HG03442 (cell line): ENCODE measurements at regions not wholly inside any gene's neighbourhood (a gene's known extent, or its start where the extent isn't known, plus 50 kb on each side); places are given as distances from the start of the nearest gene placed in this dataset.
"Not testable (repeated sequence)": the region's sequence is repeated elsewhere in the genome, so short reads cannot be mapped to it uniquely, and the experiment has no call there.

ENCODE experiments used
- ATAC-seq: cut with Tn5 transposase; IDR thresholded peaks from one replicate; pipeline ENCODE4 v1.9.1; 2021; ENCODE audit warnings: mild to moderate bottlenecking, moderate library complexity; ENCODE audit not compliant: unreplicated experiment

GRCh38 chr22:34567367-34567766, 498.6 kb upstream of the ISX start:
- ATAC-seq = no peak

GRCh38 chr22:34570408-34570807, 495.6 kb upstream of the ISX start:
- no peak for ATAC-seq

DNA sequence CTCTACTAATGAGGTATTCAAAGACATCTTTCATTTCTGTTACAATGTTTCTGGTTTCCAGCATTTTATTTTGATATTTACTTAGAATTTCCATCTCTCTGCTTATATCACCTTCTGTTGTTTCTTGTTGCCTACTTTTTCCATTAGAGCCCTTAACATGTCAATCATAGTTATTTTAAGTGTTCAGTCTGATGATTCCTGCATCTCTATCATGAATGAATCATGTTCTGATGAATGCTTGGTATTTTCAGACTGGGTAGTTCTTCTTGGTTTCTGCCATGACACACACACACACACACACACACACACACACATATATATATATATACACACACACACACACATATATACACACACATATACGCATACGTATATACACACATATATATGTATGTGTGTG, 486.4 kb upstream of the ISX start:
- no peak for ATAC-seq

DNA sequence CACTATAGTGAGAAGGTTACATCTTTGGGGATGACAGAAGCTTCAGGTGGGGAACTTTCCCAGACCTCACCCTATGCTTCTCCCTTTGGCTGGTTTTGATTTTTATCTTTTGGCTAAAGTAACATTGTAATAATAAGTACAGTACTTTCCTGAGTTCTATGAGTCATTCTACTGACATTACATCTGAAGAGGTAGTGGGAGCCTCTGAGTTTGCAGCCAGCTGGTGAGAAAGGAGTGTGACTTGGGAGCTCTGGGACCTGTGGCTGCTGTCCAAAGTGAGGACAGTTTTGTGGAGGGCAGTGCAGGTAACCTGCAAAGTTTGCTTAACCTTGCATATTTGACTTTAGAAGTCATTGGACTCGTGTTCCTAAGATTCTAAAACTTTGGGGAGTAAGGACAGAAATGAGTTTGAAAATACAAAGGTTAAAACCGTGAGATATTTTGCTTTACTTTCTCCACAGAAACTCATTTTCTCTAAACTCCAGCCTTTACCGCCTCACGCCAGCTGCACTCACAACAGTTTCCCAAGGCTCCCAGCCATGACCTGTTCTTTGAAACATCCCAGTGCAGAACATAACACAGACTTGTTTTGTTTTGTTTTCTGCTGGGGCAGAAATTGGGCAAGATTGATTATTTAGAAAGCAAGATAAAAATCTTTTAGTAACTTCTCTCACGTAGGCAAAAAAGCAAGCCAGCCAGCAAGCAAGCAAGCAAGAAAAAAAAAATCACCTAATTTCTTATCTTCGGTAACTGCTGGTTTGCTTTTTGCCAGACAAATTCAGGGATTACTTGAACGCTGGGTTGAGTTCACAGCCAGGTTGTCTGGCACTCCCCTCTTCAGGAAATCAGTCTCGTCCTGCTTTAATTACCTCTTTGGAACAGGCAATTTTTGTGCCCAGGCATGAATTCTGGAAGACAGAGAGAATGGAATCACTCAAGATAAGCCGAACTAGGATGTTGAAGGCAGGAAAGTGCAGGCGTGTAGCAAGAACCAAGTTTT, 478.3 kb upstream of the ISX start:
- ATAC-seq = no peak

GRCh38 chr22:34588871-34589545, 476.9 kb upstream of the ISX start:
- ATAC-seq = no peak

GRCh38 chr22:34592123-34592740, 473.7 kb upstream of the ISX start:
- ATAC-seq = no peak

DNA sequence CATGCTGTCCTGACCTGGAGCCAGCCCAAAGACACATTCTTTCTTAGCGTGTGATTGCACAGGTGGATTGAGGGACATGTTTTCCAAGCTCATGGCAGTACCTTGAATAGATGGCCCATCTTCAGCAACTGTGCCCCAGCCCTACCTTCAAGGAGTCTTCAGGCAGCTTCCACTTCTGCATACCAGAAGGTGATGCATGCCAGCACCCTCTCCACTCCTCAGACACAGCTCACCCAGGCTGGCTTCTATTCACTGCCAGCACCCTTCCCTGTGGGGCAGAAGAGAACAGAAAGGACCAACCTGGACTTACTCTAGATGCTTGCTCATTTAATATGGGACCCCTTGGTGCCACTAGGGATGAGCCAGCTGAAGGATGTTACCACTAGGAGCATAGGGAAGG, 466.4 kb upstream of the ISX start:
- no peak for ATAC-seq

GRCh38 chr22:34604312-34604711, 461.6 kb upstream of the ISX start:
- ATAC-seq = no peak

GRCh38 chr22:34608106-34608505, 457.9 kb upstream of the ISX start:
- no peak for ATAC-seq

GRCh38 chr22:34608540-34609115, 457.3 kb upstream of the ISX start:
- ATAC-seq = no peak

DNA sequence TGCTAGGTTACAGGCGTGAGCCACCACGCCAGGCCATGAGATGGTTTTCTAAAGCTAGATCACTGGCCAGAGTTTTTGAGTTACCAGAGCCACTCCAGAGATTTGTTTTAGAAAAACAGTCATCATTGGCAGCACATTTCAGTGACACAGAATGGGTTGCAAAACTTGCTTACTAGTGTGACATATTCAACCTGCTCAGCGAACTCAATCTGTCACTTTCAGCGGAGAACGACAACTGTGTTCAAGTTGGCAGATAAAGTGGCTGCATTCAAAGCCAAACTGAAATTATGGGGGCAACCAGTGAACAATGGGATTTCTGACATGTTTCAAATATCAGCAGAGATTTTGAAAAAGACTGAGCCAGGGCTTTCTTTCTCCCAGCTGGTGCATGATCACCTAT, 456.3 kb upstream of the ISX start:
- ATAC-seq = no peak

DNA sequence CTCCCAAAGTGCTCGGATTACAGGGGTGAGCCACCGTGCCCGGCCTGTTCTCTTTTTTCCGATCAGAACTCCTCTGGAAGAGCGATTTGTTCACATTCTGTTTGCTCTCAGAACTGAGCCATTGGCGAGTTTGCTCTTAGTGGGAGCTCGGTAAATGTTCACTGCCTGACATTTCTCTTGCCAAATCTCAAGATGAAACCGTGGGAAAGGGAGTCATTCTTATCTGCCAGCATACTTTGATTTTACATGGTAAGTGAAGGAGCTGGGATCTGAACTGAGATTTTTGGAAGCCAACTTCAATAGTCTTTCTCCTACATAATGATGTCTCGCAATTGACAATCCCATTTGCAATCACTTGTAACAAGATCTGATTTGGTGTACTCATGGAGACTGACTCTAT, 445.8 kb upstream of the ISX start:
- no peak for ATAC-seq

DNA sequence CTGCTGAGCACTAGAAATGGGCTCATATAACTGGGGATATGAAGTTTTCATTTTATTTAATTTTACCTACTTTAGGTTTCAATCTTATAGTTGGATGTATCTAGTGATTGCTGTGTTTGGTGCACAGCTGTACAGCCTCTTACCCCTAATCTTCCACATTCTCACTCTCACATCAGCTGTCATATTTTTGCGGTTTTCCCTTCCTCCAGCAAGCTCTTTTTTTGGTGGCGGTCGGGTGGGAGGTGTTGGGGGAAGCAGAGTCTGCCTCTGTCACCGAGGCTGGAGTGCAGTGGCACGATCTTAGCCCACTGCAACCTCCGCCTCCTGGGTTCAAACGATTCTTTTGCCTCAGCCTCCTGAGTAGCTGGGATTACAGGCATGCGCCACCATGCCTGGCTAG, 445.1 kb upstream of the ISX start:
- no peak for ATAC-seq

- no peak for ATAC-seq
These were observed 443.4 kb upstream of the ISX start for GRCh38 chr22:34622602-34623001.

DNA sequence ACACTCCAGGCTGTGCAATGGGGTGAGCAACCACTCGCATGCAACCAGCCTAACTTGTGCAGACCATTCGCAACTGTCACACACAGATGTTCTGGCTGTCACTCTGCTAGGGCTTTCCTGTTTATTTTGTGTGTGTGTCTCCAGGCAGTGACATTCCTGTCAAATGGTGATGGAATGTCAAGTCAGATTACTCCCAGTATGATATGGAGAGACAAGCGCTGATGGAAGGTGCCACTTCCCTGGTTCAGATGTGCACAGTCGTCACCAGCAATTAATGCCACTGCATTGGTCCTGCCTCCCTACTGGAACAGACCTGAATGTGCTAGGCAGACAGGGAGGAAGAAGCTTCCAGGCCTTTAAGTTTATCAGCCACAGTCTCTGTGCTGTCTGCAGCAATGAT, 442.4 kb upstream of the ISX start:
- no peak for ATAC-seq

- ATAC-seq = not testable (repeated sequence)
These were observed 440.1 kb upstream of the ISX start for GRCh38 chr22:34625892-34626291.

DNA sequence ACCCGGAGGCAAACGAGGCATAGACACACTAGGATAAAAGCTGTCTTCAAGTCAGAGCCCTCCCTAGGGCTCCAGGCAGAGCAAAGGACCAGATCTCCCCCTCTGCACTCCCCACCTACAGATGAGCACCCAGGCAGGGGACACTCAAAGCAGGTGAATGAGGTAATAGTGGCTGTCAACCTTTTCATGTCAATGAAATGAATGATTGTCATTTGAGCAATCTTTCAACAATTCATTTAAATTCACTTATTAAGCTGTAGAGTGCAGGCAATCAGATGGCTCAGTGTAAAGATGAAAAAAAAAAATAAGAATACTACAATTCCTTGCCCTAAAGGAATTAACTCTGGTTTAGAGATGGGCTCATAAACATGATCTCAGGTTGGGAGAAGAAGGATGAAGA, 427.8 kb upstream of the ISX start:
- ATAC-seq = no peak

- no peak for ATAC-seq
These were observed 426.0 kb upstream of the ISX start for GRCh38 chr22:34639911-34640310.

- ATAC-seq = no peak
These were observed 420.6 kb upstream of the ISX start for GRCh38 chr22:34645375-34645774.

DNA sequence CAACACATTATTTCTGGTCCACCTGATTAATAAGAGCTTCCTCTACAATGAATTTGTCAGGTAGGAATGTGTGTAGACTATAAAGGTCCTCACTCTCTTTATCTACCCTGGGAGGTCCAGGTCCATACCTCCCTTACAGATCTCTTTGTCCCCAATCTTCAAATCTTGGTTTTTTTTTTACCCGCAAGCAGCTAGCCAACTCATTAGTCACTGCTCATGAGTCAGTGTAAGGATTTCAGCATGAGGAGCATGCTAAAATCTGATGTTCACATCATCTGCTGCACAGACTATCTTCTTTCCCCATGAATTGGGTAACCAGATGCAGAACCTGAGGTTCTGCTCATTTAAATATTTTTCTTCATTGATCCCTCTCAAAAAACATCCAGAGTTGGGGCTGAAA, 397.0 kb upstream of the ISX start:
- no peak for ATAC-seq

- not testable (repeated sequence) for ATAC-seq
These were observed 382.9 kb upstream of the ISX start for GRCh38 chr22:34683031-34683430.
